ENCODE measurements at regions not wholly inside any gene's neighbourhood (a gene's known extent, or its start where the extent isn't known, plus 50 kb on each side); places are given as distances from the start of the nearest gene placed in this dataset.

DNA sequence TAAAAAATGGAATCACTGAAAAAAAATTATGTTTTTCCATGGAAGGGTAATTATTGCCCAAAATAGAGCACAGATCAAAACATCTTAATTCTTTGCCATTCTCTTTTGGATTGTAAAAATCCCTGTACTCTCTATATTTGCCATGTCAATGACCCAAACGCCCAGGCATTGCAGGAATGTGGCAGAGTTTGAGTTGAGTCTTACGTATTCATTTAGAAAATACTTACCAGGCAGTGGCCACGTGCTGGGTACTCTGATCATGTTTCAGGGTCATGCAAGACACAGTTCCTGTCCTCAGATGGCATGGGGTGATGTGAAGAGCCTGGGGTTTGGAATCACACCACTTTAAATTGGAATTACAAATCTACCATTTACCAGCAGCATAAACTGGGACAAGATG lies 267.7 kb downstream of the ABCC12 start (continued):
- TF ChIP-seq, protein P1, sequence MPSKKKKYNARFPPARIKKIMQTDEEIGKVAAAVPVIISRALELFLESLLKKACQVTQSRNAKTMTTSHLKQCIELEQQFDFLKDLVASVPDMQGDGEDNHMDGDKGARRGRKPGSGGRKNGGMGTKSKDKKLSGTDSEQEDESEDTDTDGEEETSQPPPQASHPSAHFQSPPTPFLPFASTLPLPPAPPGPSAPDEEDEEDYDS (CRISPR knock-in tag; IDR thresholded peaks at IDR 0.05) = no peak
- TF ChIP-seq JUND (CRISPR knock-in tag; IDR thresholded peaks at IDR 0.05) (peak; percentile 56; the same call in 1 of the 2 replicates), MIER3 (CRISPR knock-in tag; IDR thresholded peaks at IDR 0.05; ENCODE audit: borderline replicate concordance) (peak; percentile 65; the same call in 1 of the 2 replicates), ZNF34 (CRISPR knock-in tag; IDR thresholded peaks at IDR 0.05; ENCODE audit: borderline replicate concordance) (no peak), EP300 (IDR thresholded peaks at IDR 0.05; ENCODE audit: low read depth in 2 of 2, low read length in 2 of 2) (peak in 1 of 2 experiments; percentile 55; a peak in 1 of 4 replicates), EP300 (CRISPR knock-in tag; IDR thresholded peaks at IDR 0.05; ENCODE audit: borderline replicate concordance) (0 out of 2 replicates have a peak, but pooled peaks have one; percentile 27), CHD4 (IDR thresholded peaks at IDR 0.05; ENCODE audit: borderline replicate concordance, low read length) (no peak), ZNF644 (CRISPR knock-in tag; IDR thresholded peaks at IDR 0.05; ENCODE audit: low read depth) (peak; percentile 49), RXRB (CRISPR knock-in tag; IDR thresholded peaks at IDR 0.05; ENCODE audit: borderline replicate concordance) (peak; percentile 94), SOX5 (CRISPR knock-in tag; IDR thresholded peaks at IDR 0.05; ENCODE audit: borderline replicate concordance) (peak; percentile 44; the same call in 1 of the 2 replicates), RXRA (CRISPR knock-in tag; IDR thresholded peaks at IDR 0.05) (peak; percentile 49; the same call in 1 of the 2 replicates), ATF7 (IDR thresholded peaks at IDR 0.05) (no peak), ATF7 (CRISPR knock-in tag; IDR thresholded peaks at IDR 0.05) (peak; percentile 72; the same call in 1 of the 2 replicates), DMAP1 (CRISPR knock-in tag; IDR thresholded peaks at IDR 0.05) (no peak), ZNF12 (CRISPR knock-in tag; IDR thresholded peaks at IDR 0.05) (no peak), ZBTB38 (CRISPR knock-in tag; IDR thresholded peaks at IDR 0.05) (no peak), HMG20A (CRISPR knock-in tag; IDR thresholded peaks at IDR 0.05; ENCODE audit: borderline replicate concordance) (peak; percentile 63; the same call in 1 of the 2 replicates), ZNF879 (CRISPR knock-in tag; IDR thresholded peaks at IDR 0.05) (no peak)
- TF ChIP-seq, protein P2, sequence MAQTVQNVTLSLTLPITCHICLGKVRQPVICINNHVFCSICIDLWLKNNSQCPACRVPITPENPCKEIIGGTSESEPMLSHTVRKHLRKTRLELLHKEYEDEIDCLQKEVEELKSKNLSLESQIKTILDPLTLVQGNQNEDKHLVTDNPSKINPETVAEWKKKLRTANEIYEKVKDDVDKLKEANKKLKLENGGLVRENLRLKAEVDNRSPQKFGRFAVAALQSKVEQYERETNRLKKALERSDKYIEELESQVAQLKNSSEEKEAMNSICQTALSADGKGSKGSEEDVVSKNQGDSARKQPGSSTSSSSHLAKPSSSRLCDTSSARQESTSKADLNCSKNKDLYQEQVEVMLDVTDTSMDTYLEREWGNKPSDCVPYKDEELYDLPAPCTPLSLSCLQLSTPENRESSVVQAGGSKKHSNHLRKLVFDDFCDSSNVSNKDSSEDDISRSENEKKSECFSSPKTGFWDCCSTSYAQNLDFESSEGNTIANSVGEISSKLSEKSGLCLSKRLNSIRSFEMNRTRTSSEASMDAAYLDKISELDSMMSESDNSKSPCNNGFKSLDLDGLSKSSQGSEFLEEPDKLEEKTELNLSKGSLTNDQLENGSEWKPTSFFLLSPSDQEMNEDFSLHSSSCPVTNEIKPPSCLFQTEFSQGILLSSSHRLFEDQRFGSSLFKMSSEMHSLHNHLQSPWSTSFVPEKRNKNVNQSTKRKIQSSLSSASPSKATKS (CRISPR knock-in tag; IDR thresholded peaks at IDR 0.05) = 0 out of 2 replicates have a peak, but pooled peaks have one; percentile 31
- TF ChIP-seq, protein P3, sequence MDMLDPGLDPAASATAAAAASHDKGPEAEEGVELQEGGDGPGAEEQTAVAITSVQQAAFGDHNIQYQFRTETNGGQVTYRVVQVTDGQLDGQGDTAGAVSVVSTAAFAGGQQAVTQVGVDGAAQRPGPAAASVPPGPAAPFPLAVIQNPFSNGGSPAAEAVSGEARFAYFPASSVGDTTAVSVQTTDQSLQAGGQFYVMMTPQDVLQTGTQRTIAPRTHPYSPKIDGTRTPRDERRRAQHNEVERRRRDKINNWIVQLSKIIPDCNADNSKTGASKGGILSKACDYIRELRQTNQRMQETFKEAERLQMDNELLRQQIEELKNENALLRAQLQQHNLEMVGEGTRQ (IDR thresholded peaks at IDR 0.05; ENCODE audit: low read depth, low read length) = peak; percentile 75
- TF ChIP-seq, protein P3 (CRISPR knock-in tag; IDR thresholded peaks at IDR 0.05; ENCODE audit: borderline replicate concordance) = peak; percentile 64; the same call in 1 of the 2 replicates
- TF ChIP-seq, protein P4, sequence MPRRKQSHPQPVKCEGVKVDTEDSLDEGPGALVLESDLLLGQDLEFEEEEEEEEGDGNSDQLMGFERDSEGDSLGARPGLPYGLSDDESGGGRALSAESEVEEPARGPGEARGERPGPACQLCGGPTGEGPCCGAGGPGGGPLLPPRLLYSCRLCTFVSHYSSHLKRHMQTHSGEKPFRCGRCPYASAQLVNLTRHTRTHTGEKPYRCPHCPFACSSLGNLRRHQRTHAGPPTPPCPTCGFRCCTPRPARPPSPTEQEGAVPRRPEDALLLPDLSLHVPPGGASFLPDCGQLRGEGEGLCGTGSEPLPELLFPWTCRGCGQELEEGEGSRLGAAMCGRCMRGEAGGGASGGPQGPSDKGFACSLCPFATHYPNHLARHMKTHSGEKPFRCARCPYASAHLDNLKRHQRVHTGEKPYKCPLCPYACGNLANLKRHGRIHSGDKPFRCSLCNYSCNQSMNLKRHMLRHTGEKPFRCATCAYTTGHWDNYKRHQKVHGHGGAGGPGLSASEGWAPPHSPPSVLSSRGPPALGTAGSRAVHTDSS (CRISPR knock-in tag; conservative IDR thresholded peaks at IDR 0.05) = no peak
- TF ChIP-seq, protein P5, sequence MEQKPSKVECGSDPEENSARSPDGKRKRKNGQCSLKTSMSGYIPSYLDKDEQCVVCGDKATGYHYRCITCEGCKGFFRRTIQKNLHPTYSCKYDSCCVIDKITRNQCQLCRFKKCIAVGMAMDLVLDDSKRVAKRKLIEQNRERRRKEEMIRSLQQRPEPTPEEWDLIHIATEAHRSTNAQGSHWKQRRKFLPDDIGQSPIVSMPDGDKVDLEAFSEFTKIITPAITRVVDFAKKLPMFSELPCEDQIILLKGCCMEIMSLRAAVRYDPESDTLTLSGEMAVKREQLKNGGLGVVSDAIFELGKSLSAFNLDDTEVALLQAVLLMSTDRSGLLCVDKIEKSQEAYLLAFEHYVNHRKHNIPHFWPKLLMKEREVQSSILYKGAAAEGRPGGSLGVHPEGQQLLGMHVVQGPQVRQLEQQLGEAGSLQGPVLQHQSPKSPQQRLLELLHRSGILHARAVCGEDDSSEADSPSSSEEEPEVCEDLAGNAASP (CRISPR knock-in tag; IDR thresholded peaks at IDR 0.05; ENCODE audit: borderline replicate concordance) = peak; percentile 95
